ENCODE measurements at regions not wholly inside any gene's neighbourhood (a gene's known extent, or its start where the extent isn't known, plus 50 kb on each side); places are given as distances from the start of the nearest gene placed in this dataset.

- Histone ChIP-seq H3K9me3 (ENCODE audit: control insufficient read depth in 2 of 3, insufficient read depth in 1 of 3, low read length in 3 of 3) (no peaks in the 10 kb centered on the region), H3K9ac (ENCODE audit: low read length in 3 of 3) (no peak overlapping the region), H3K4me1 (ENCODE audit: control insufficient read depth in 2 of 3, insufficient read depth in 2 of 3, low read depth in 1 of 3, low read length in 3 of 3) (no peaks in the 10 kb centered on the region), H3K4me3 (ENCODE audit: low read length in 3 of 3) (no peak overlapping the region), H3K36me3 (ENCODE audit: control insufficient read depth in 2 of 3, insufficient read depth in 3 of 3, low read length in 3 of 3) (no peaks in the 10 kb centered on the region), H3K27ac (ENCODE audit: low read depth in 2 of 2, low read length in 2 of 2) (no peak overlapping the region), H3K27me3 (ENCODE audit: control insufficient read depth, insufficient read depth, low read length) (no peaks in the 10 kb centered on the region)
- no peak for DNase-seq
- TF ChIP-seq, protein P1, sequence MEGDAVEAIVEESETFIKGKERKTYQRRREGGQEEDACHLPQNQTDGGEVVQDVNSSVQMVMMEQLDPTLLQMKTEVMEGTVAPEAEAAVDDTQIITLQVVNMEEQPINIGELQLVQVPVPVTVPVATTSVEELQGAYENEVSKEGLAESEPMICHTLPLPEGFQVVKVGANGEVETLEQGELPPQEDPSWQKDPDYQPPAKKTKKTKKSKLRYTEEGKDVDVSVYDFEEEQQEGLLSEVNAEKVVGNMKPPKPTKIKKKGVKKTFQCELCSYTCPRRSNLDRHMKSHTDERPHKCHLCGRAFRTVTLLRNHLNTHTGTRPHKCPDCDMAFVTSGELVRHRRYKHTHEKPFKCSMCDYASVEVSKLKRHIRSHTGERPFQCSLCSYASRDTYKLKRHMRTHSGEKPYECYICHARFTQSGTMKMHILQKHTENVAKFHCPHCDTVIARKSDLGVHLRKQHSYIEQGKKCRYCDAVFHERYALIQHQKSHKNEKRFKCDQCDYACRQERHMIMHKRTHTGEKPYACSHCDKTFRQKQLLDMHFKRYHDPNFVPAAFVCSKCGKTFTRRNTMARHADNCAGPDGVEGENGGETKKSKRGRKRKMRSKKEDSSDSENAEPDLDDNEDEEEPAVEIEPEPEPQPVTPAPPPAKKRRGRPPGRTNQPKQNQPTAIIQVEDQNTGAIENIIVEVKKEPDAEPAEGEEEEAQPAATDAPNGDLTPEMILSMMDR (IDR thresholded peaks at IDR 0.05; ENCODE audit: borderline replicate concordance, extremely low read depth, insufficient read depth): no peak
- intact Hi-C loops (cut with DNase I): no loop called here
- FAIRE-seq: no peak
Observed at GRCh38 chr3:99351122-99351521, 287.3 kb upstream of the COL8A1 start.

- TF ChIP-seq, protein P1 (IDR thresholded peaks at IDR 0.05; ENCODE audit: borderline replicate concordance, extremely low read depth, insufficient read depth): no peak
- H3K27ac ChIP-seq (ENCODE audit: low read depth in 2 of 2, low read length in 2 of 2): no peak overlapping the region
- no peaks in the 10 kb centered on the region for H3K36me3 ChIP-seq (ENCODE audit: control insufficient read depth in 2 of 3, insufficient read depth in 3 of 3, low read length in 3 of 3)
- no peaks in the 10 kb centered on the region for H3K27me3 ChIP-seq (ENCODE audit: control insufficient read depth, insufficient read depth, low read length)
- peak in 1 of 5 donors; percentile 33 for DNase-seq
- no peak overlapping the region for H3K9ac ChIP-seq (ENCODE audit: low read length in 3 of 3)
- H3K4me3 ChIP-seq (ENCODE audit: low read length in 3 of 3): no peak overlapping the region
- no peaks in the 10 kb centered on the region for H3K9me3 ChIP-seq (ENCODE audit: control insufficient read depth in 2 of 3, insufficient read depth in 1 of 3, low read length in 3 of 3)
- no peak for FAIRE-seq
- intact Hi-C loops (cut with DNase I): no loop called here
- H3K4me1 ChIP-seq (ENCODE audit: control insufficient read depth in 2 of 3, insufficient read depth in 2 of 3, low read depth in 1 of 3, low read length in 3 of 3): no peaks in the 10 kb centered on the region
Observed at GRCh38 chr3:99348451-99348850, 289.9 kb upstream of the COL8A1 start.

DNA sequence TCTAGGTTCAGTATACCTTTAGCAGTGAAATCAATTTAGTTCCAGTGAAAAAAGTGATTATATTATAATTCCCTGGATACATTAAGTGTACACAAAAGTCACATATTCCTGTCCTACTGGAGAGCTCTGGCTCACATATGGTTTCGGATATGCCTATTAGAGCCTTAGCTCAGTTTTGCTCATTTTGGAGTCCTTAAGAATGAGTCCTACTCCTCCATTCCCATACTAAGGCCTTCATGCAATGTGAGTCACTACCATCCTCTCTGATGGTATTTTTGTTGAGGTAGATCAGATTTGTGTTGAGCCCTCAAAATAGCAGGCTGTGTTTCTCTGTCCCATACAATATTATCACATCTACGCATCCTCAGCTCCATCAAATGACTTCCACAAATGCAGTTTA lies 294.2 kb upstream of the COL8A1 start:
- H3K4me3 ChIP-seq (ENCODE audit: low read length in 3 of 3): no peak overlapping the region
- H3K9ac ChIP-seq (ENCODE audit: low read length in 3 of 3): no peak overlapping the region
- H3K27me3 ChIP-seq (ENCODE audit: control insufficient read depth, insufficient read depth, low read length): no peaks in the 10 kb centered on the region
- no peak for FAIRE-seq
- no peaks in the 10 kb centered on the region for H3K36me3 ChIP-seq (ENCODE audit: control insufficient read depth in 2 of 3, insufficient read depth in 3 of 3, low read length in 3 of 3)
- no peak for DNase-seq
- TF ChIP-seq, protein P1 (IDR thresholded peaks at IDR 0.05; ENCODE audit: borderline replicate concordance, extremely low read depth, insufficient read depth): no peak
- H3K4me1 ChIP-seq (ENCODE audit: control insufficient read depth in 2 of 3, insufficient read depth in 2 of 3, low read depth in 1 of 3, low read length in 3 of 3): no peaks in the 10 kb centered on the region
- no peaks in the 10 kb centered on the region for H3K9me3 ChIP-seq (ENCODE audit: control insufficient read depth in 2 of 3, insufficient read depth in 1 of 3, low read length in 3 of 3)
- intact Hi-C loops (cut with DNase I): no loop called here
- H3K27ac ChIP-seq (ENCODE audit: low read depth in 2 of 2, low read length in 2 of 2): no peak overlapping the region

GRCh38 chr3:99342383-99342782 lies 296.0 kb upstream of the COL8A1 start:
- TF ChIP-seq, protein P1 (IDR thresholded peaks at IDR 0.05; ENCODE audit: borderline replicate concordance, extremely low read depth, insufficient read depth): no peak
- Histone ChIP-seq H3K9me3 (ENCODE audit: control insufficient read depth in 2 of 3, insufficient read depth in 1 of 3, low read length in 3 of 3) (no peaks in the 10 kb centered on the region), H3K27ac (ENCODE audit: low read depth in 2 of 2, low read length in 2 of 2) (no peak overlapping the region), H3K4me1 (ENCODE audit: control insufficient read depth in 2 of 3, insufficient read depth in 2 of 3, low read depth in 1 of 3, low read length in 3 of 3) (no peaks in the 10 kb centered on the region), H3K27me3 (ENCODE audit: control insufficient read depth, insufficient read depth, low read length) (no peaks in the 10 kb centered on the region), H3K4me3 (ENCODE audit: low read length in 3 of 3) (no peak overlapping the region), H3K9ac (ENCODE audit: low read length in 3 of 3) (no peak overlapping the region), H3K36me3 (ENCODE audit: control insufficient read depth in 2 of 3, insufficient read depth in 3 of 3, low read length in 3 of 3) (no peaks in the 10 kb centered on the region)
- no peak for FAIRE-seq
- intact Hi-C loops (cut with DNase I): no loop called here
- DNase-seq: peak in 2 of 5 donors; percentile 12 to 41

All from kidney (tissue), 13 donors.